DOHH2 (cell line): ENCODE measurements at regions not wholly inside any gene's neighbourhood (a gene's known extent, or its start where the extent isn't known, plus 50 kb on each side); places are given as distances from the start of the nearest gene placed in this dataset.

ENCODE experiments used
- H3F3A ChIP-seq: fragments of 200-600 bp; sonication (generic), shearing (Covaris generic); 2 replicates; pipeline ENCODE4 v1.6.0; 2016; ENCODE audit warnings: antibody characterized with exemption, mild to moderate bottlenecking; ENCODE audit not compliant: control insufficient read depth, insufficient read depth
- H3K27ac ChIP-seq: fragments of 200-600 bp; sonication (generic); 2 replicates; pipeline ENCODE4 v1.5.1; 2014; ENCODE audit warnings: low read depth, mild to moderate bottlenecking, low read length, moderate library complexity
- H3K27me3 ChIP-seq: fragments of 200-600 bp; sonication (generic); 2 replicates; pipeline ENCODE4 v1.6.1; 2014; ENCODE audit warnings: mild to moderate bottlenecking, low read length, mixed read lengths; ENCODE audit not compliant: control insufficient read depth
- H3K36me3 ChIP-seq: fragments of 200-600 bp; sonication (generic); 2 replicates; pipeline ENCODE4 v1.6.1; 2014; ENCODE audit warnings: mild to moderate bottlenecking, low read length, moderate library complexity, mixed read lengths; ENCODE audit not compliant: control insufficient read depth
- H3K4me1 ChIP-seq: fragments of 200-600 bp; sonication (generic); 2 replicates; pipeline ENCODE4 v1.6.1; 2014; ENCODE audit warnings: mild to moderate bottlenecking, low read length, mixed read lengths; ENCODE audit not compliant: control insufficient read depth
- H3K4me2 ChIP-seq: fragments of 200-600 bp; sonication (generic); 2 replicates; pipeline ENCODE4 v1.6.0; 2014; ENCODE audit warnings: mild to moderate bottlenecking, low read length, moderate library complexity
- H3K4me3 ChIP-seq: fragments of 200-600 bp; sonication (generic); 2 replicates; pipeline ENCODE4 v1.5.1; 2014; ENCODE audit warnings: mild to moderate bottlenecking, low read length, mixed read lengths
- H3K79me2 ChIP-seq: fragments of 200-600 bp; sonication (generic); 2 replicates; pipeline ENCODE4 v1.6.1; 2014; ENCODE audit warnings: mild to moderate bottlenecking, low read length, mixed read lengths; ENCODE audit not compliant: control insufficient read depth
- H3K9me2 ChIP-seq: fragments of 200-600 bp; sonication (generic); replicated peaks from 2 replicates; pipeline ENCODE4 v1.6.1; 2014; ENCODE audit warnings: mild to moderate bottlenecking, low read length, mixed read lengths; ENCODE audit not compliant: control insufficient read depth
- H3K9me3 ChIP-seq: fragments of 200-600 bp; sonication (generic); 2 replicates; pipeline ENCODE4 v1.6.1; 2014; ENCODE audit warnings: antibody characterized with exemption, low read length, mixed read lengths; ENCODE audit not compliant: control insufficient read depth, insufficient read depth
- H4K20me1 ChIP-seq: fragments of 200-600 bp; sonication (generic); 2 replicates; pipeline ENCODE4 v1.6.0; 2014; ENCODE audit warnings: low read depth, mild to moderate bottlenecking, antibody characterized with exemption, low read length, moderate library complexity; ENCODE audit not compliant: control insufficient read depth, insufficient read depth
- EZH2phosphoT487 ChIP-seq: fragments of 200-600 bp; sonication (generic); IDR thresholded peaks from 2 replicates; pipeline ENCODE4 v1.6.1; 2017; ENCODE audit warnings: borderline replicate concordance, mild to moderate bottlenecking, antibody characterized with exemption, low read length, moderate library complexity, mixed read lengths
- TF ChIP-seq, protein P1 (sequence below): fragments of 200-600 bp; sonication (generic); IDR thresholded peaks from one replicate; pipeline ENCODE4 v1.5.1; 2014; ENCODE audit warnings: antibody characterized with exemption, mild to moderate bottlenecking, low read depth, low read length; ENCODE audit not compliant: poor library complexity, severe bottlenecking

DNA sequence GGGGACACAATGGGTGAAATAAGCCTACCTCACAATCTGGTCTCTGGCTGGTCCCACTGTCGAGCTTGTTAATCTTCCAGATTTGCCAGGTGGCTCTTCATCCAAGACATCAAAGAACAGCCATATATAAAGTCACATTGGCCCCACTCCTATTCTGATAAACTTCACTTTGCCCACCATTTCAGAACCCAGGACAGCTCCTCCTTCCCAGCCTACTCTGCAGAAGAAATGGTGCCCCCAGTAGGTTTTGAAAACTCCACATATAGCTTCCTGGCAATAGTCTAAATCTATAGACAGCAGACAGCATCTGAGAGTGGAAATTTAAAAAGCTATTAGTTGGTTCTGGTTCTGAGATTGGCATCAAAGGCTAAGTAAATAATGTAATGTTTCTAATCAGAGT lies 143.1 kb upstream of the PCSK2 start:
- no peaks in the 10 kb centered on the region for H3K79me2 ChIP-seq
- H3K27ac ChIP-seq = no peak overlapping the region
- no peaks in the 10 kb centered on the region for H3K9me3 ChIP-seq
- H3K27me3 ChIP-seq = no peaks in the 10 kb centered on the region
- no peaks in the 10 kb centered on the region for H4K20me1 ChIP-seq
- no peak overlapping the region for H3K4me3 ChIP-seq
- H3K36me3 ChIP-seq = no peaks in the 10 kb centered on the region
- H3K4me1 ChIP-seq = no peaks in the 10 kb centered on the region
- no peaks in the 10 kb centered on the region for H3K9me2 ChIP-seq
- no peaks in the 10 kb centered on the region for H3F3A ChIP-seq
- H3K4me2 ChIP-seq = no peak overlapping the region
- no peak for TF ChIP-seq EZH2phosphoT487
- TF ChIP-seq, protein P1, sequence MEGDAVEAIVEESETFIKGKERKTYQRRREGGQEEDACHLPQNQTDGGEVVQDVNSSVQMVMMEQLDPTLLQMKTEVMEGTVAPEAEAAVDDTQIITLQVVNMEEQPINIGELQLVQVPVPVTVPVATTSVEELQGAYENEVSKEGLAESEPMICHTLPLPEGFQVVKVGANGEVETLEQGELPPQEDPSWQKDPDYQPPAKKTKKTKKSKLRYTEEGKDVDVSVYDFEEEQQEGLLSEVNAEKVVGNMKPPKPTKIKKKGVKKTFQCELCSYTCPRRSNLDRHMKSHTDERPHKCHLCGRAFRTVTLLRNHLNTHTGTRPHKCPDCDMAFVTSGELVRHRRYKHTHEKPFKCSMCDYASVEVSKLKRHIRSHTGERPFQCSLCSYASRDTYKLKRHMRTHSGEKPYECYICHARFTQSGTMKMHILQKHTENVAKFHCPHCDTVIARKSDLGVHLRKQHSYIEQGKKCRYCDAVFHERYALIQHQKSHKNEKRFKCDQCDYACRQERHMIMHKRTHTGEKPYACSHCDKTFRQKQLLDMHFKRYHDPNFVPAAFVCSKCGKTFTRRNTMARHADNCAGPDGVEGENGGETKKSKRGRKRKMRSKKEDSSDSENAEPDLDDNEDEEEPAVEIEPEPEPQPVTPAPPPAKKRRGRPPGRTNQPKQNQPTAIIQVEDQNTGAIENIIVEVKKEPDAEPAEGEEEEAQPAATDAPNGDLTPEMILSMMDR = no peak

- Histone ChIP-seq H3K9me3 (no peaks in the 10 kb centered on the region), H3K4me1 (no peaks in the 10 kb centered on the region), H3K27me3 (no peaks in the 10 kb centered on the region), H3K4me2 (no peak overlapping the region), H3F3A (no peaks in the 10 kb centered on the region), H3K27ac (no peak overlapping the region), H3K36me3 (no peaks in the 10 kb centered on the region), H4K20me1 (no peaks in the 10 kb centered on the region), H3K4me3 (no peak overlapping the region), H3K9me2 (no peaks in the 10 kb centered on the region), H3K79me2 (no peaks in the 10 kb centered on the region)
- TF ChIP-seq, protein P1 = no peak
- no peak for TF ChIP-seq EZH2phosphoT487
These were observed 141.9 kb upstream of the PCSK2 start for GRCh38 chr20:17084909-17085308.

DNA sequence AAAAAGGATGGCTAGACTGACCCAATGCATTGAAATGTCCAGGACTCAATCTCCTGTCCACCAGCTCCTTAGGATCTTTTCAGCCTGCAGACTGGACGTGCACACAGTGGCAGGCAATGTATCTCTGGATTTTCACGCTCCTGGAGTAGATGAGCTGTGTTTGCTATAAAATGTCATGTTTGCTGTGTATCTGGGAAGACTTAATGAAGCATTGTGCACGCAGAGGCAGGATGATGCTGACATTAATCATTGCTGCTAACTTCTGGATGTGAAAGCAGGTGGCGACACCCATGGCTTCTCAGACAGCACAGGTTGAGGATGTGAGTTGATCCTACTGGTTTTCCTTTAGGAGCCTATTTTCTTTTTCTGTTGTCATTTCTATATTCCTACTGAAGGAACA lies 133.1 kb upstream of the PCSK2 start:
- H3K4me2 ChIP-seq = no peak overlapping the region
- no peaks in the 10 kb centered on the region for H3K9me3 ChIP-seq
- no peaks in the 10 kb centered on the region for H3K9me2 ChIP-seq
- TF ChIP-seq, protein P1 = no peak
- TF ChIP-seq EZH2phosphoT487 = no peak
- no peaks in the 10 kb centered on the region for H3K4me1 ChIP-seq
- H3K4me3 ChIP-seq = no peak overlapping the region
- no peaks in the 10 kb centered on the region for H3K36me3 ChIP-seq
- no peaks in the 10 kb centered on the region for H3K27me3 ChIP-seq
- H3F3A ChIP-seq = no peaks in the 10 kb centered on the region
- H3K79me2 ChIP-seq = no peaks in the 10 kb centered on the region
- no peak overlapping the region for H3K27ac ChIP-seq
- no peaks in the 10 kb centered on the region for H4K20me1 ChIP-seq

DNA sequence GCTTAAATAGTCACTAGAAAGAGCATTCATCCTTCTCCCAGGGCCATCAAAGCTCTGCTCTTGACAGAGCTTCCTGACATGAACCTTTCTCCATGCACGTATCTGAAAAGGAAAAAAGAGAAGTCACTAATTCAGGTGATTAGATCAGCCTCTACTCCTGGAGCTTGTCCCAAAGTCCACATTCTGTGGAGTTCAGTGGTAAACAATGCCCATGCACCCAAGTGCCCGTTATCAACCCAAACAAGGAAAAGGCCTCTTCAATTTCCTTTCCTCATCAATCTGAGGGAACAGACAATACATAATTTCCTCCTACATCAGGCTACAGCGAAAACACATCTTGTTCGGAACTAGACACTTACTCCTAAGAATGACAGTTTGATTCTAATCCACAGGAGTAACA lies 129.2 kb upstream of the PCSK2 start:
- H3K9me3 ChIP-seq = no peaks in the 10 kb centered on the region
- no peaks in the 10 kb centered on the region for H4K20me1 ChIP-seq
- H3K4me3 ChIP-seq = no peak overlapping the region
- H3K36me3 ChIP-seq = no peaks in the 10 kb centered on the region
- no peaks in the 10 kb centered on the region for H3K4me1 ChIP-seq
- H3K27ac ChIP-seq = no peak overlapping the region
- H3K27me3 ChIP-seq = no peaks in the 10 kb centered on the region
- no peaks in the 10 kb centered on the region for H3K79me2 ChIP-seq
- H3F3A ChIP-seq = no peaks in the 10 kb centered on the region
- TF ChIP-seq, protein P1 = no peak
- TF ChIP-seq EZH2phosphoT487 = no peak
- no peaks in the 10 kb centered on the region for H3K9me2 ChIP-seq
- H3K4me2 ChIP-seq = no peak overlapping the region
